NCI-H146 (cell line): ENCODE measurements at regions not wholly inside any gene's neighbourhood (a gene's known extent, or its start where the extent isn't known, plus 50 kb on each side); places are given as distances from the start of the nearest gene placed in this dataset.
A peak's percentile ranks its signal among the peaks of the same experiment; 100 is the strongest.

Experiments used
- DNase-seq: peaks from one replicate; lab custom pipeline; 2025; lab: John Stamatoyannopoulos, UW

DNA sequence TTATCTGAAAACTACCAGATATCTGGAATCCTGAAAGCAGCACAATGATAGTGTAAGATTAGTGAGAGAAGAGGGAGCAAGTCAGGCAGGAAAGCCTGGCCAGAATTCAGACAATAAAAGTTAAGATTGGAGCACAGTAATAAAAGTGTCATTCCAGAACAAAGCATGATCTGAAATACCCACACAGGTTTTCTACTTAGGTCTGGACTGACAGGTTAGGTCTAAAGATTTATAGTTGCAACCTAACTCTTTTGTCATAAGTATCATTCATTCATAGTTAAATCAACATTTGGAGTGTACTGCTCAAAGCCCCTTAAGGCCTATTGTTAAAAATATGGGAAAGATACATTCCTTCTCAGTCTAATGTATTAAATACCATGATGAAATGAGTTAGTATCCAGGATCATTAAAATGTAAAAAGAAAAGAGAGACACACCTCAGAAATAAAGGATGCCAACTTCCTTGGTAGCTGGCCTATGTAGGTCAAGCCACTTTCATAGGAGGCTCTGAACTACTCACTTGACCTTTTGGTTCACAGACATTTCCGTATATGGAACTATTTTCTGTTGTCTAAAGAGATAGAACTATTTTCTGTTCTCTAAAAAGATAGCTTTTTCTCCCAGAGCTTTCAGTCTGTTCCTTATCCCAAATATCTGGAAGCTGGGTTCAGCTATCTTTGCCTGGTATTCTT lies 105.2 kb downstream of the FAS start:
- DNase-seq = no peak

- DNase-seq = no peak
These were observed 103.1 kb downstream of the FAS start for GRCh38 chr10:89093728-89094127.

DNA sequence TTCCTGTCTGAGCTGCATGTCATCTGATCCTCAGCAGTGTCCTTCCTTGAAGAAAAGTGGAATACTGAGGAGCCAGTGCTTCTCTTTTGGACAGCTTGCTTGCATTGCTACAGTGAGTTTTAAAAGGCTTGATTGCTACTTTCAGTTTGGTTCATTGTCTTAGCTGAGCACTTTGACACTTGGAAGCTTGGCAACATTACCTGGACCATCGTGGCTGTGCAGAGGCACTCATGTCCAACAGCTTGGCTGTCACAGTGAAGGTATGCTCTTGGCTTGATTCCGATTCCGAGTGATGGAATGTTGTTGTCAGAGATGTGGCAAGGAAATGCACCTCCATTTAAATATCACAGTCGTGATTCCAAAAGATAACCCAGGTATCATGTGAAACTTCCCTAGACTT lies 102.4 kb downstream of the FAS start:
- DNase-seq = no peak

DNA sequence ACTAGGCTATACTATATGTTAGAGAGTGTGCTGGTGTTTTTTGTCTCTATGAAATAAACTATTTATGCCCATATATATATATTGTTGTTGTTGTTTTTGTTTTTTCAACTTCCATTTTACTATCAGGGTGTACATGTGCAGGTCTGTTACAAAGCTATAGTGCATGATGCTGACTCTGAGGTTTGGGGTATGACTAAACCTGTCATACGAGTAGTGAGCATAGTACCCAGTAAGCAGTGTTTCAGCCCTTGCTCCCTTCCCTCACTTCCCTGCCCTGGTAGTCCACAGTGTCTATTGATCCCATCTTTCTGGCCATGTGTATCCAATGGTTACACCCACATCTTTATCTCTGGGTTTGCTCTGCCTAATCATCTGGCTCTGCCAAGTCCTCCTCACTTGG lies 101.8 kb downstream of the FAS start:
- no peak for DNase-seq

GRCh38 chr10:89091496-89091895 lies 100.9 kb downstream of the FAS start:
- no peak for DNase-seq

- no peak for DNase-seq
These were observed 100.3 kb downstream of the FAS start for GRCh38 chr10:89090756-89091445.

DNA sequence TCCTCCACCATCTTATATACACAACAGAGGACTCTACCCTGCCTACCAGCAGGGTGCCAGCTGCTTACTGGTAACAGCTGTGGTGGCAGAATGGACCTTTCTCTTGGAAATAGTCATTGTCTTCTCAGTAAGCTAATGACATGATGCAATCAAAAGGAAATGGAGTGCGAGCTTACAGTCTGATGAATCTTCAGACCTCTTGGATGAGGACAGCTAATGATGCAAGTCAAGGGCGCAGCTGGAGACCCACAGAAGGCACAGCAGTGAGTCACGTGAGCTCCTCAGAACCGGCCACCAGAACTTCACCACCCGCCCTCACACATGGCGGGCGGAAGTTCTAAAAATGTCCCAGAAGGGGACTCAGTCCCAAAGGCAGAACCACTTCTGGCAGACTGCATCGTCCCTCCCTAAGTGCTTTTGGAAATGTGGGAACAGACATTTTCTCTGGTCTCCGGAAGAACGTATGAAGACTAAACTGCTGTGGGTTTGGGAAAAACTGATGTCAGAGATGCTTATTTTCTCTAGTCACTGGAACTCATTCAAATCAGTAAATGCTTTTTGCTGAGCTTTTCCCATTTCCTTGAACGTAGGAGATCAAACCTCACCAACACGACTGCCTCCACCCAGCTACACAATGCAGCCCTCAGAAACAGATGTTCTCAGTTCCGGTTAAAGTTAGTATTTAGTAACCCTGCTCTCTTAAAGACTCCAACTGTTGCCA lies 96.4 kb downstream of the FAS start:
- DNase-seq = peak; percentile 38

- DNase-seq = no peak
These were observed 94.6 kb downstream of the FAS start for GRCh38 chr10:89085153-89085552.

- DNase-seq = no peak
These were observed 91.5 kb downstream of the FAS start for GRCh38 chr10:89082086-89082485.

GRCh38 chr10:89080660-89081059 lies 90.1 kb downstream of the FAS start:
- no peak for DNase-seq

GRCh38 chr10:89079961-89080360 lies 89.4 kb downstream of the FAS start:
- DNase-seq = no peak

GRCh38 chr10:89078724-89079672 lies 88.4 kb downstream of the FAS start:
- DNase-seq = no peak

DNA sequence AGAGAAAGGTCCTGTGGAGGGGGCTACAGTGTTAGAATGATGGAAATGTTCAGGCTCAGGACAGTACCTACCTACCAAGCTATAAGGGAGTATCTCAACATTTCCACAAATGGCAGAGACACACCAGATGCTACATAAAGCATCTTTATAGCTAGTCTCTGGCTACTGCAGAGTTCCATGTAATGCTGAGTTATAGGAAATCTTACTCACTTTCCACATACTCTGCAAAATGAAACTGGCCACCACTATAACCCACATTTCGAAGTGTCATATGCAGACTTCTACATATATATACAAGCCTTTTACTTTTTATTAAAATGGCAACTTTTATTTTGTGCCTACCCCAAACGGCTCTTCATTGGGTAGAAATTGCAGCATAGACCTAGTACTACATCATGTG lies 85.5 kb downstream of the FAS start:
- DNase-seq = no peak

GRCh38 chr10:89075631-89076030 lies 85.0 kb downstream of the FAS start:
- DNase-seq = no peak

DNA sequence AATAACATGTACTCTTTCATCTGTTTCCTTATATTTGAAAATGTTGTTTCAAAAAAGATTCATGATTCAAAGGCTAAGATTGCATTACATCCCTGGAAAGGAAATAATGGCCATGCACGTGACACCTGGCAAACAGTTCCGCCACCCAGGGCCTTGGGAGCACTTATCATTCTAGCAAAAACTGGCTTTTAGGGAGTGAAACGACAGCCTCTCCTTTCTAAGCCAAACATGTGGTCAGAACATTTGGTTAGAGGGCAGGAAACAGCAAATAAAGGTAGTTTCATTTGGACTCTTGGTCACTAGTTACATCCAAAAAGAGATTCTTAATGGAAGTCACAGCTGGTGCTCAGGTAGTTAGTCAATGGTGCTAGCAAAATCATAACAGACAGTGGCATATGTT lies 83.5 kb downstream of the FAS start:
- DNase-seq = no peak

DNA sequence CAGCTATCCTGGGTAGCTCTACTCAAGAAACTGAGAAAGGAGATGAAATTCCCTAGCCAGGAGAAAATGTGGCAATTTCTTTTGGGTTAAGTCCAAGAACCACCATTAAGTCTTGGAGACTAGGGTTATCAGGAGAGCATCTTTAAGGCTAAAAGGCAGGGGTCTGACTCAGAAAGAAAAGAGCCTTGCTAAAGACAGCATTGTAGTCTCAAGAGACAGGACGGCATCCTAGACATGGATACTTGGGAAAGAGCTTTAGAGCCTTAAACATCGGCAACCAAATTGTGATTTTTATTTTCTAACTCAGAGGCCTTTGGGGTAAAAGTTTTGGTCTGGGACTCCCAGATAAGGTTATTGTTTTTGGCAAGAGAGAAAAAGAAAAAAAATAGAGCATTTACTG lies 83.1 kb downstream of the FAS start:
- DNase-seq = no peak

- DNase-seq = no peak
These were observed 79.0 kb downstream of the FAS start for GRCh38 chr10:89069589-89069988.
